SHP77 treated with DMSO at 0.1 percent for 48 hours (cell line): ENCODE measurements at regions not wholly inside any gene's neighbourhood (a gene's known extent, or its start where the extent isn't known, plus 50 kb on each side); places are given as distances from the start of the nearest gene placed in this dataset.

Experiments
- DNase-seq: peaks from one replicate; lab custom pipeline; 2025; lab: John Stamatoyannopoulos, UW

DNA sequence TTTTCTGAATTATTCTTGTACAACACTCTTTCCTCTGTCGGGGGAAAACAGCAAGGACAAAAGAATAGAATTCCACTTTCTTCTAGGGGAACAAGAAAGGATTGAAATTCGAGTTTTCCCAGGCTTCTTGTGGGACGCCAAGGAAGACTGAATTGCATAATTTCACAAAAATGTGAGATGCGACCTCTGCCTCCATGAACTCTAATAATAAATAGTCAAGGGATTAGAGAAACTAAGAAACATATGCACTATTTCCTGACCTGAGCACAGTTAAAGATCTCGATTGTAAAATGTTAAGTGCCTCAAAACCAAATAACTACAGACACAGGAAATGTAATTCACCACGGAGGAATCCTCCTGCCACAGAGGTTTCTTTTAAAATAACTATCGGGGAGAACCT is 117.3 kb upstream of the MARK1 start:
- DNase-seq = no peak

DNA sequence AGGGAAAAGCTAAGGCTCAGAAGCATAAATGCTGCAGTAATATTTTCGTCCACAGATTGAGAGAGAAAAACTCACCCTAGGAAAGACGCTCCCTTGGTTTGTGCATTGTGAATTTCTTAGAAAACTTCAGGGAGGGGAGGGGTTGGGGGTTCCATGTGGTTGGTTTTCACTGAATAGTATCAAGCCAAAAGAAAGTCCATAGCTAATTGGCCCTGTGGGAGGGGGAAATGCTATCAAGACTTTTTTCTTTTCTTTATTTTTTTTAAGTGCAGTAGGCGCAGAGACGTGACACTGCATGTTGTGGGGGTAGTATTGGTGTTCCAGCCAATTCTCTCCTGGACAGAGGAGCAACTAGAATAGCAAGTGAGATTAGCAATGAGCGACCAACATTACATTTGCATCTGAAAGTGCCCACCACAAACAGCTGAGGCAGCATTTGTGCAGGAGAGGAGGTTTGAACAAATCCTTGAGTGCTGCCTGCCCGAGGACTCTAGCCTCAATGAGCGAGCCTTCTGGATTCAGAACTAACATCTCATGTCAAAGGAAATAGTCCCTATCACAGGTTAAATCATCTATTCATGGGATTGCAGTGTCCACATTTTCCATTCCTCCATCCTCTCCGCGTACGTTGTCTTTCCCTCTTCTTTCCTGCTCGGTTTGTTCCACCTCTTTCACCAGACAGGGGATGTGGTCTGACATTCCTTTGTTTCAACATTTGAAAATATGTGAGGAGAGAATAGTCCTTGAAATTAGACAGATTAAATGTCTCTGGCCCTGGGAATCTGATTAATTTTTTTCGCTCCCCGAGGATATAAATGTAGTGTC is 118.0 kb upstream of the MARK1 start:
- no peak for DNase-seq

DNA sequence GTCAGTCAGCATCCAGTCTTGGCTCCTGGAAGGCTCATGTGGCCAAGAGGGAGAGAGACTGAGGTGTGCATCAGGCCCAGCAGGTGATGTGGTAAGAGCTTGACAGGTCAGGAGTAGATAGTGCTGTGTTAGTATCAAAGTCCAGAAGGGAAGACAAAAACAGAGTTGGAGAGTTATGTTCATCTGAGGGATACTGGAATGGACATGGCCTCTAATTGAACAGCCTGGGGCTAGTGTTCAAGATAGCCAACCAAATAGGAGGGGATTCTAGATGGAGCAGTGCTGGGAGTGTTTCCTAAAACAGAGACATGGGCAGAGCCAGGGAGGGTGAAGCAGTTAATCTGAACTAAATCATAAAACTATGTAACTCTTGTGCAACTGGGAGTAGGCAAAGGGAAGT is 120.7 kb upstream of the MARK1 start:
- DNase-seq = no peak

DNA sequence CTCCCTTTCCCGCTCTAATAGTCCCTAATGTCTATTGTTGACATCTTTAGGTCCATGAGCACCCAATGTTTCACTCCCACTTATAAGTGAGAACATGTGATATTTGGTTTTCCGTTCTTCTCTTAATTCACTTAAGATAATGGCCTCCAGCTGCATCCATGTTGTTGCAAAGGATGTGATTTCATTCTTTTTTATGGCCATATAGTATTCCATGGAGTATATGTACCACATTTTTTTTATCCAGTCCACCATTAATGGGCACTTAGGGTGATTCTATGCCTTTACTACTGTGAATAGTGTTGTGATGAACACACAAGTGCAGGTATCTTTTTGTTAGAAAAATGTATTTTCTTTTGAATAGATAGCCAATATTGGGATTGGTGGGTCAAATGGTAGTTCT is 126.0 kb upstream of the RAB3GAP2 start:
- DNase-seq = no peak

DNA sequence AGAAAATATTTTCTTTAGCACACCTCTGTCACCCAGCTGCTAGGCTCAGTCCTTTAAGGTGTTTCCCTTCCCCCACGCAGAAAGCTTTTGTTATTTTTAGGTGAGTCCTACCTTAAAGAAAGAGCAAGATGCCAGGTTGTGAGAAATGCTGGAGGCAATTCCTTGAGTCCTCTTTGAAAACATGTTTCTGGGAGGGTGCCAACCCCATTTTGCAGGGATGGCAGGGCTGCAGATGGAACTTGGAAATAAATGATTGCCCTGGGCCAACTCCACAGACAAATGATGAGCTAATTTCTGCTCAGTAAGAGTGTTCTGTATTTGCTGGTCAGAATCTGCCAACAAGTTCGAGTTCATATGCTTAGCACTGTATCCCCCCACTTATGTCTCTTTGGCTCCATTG is 119.2 kb upstream of the RAB3GAP2 start:
- DNase-seq = no peak

DNA sequence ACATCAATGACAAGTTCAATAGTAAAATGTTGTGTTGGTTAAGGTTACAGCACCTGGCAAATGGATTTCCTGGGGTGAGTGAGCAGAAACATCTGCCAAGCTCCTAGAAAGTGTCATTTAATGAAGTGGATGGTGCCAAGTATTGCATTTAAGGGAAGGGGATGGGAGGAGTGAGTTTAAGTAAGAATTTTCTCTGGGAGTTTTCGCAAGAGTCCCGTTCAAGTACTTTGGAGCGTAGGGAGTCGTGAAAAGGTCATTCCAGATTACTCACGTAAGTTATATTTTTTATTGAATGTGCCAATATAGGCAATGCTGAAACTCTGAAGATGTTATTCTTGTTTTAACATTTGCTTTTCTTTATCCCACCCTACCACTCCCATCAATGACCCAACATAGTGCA is 117.4 kb upstream of the RAB3GAP2 start:
- DNase-seq = no peak

DNA sequence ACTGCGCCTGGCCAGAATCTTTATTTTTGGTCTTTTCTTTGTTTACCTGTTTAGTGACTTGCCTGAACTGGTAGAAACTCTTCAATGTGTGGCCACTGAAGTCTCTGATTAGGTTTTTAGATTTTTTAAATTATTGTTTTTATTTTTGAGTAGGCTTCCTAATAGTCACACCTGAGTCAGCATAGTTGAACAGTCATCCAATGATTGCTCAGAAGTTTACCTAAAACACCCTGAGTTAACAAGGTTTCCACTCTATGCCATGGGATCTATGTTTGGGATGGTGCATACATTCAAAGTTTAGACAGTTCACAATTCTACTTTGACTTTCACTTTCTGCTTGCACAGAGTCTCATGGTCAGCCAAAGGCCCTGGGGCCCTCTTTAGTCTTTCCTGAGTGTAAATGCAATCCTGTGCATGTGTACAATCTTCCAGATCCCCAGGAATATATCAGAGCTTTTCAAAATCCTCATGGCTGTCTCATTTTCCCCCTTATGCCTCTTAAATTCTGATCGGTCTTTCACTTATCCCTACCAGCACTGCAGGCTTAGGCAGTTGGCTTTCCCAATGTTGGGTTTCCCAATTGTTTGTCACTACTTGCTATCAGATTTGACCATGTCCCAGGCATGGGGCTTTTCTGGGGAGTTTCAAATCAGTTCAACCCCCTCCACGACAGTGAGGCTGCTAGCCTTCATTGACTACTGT is 114.4 kb upstream of the RAB3GAP2 start:
- DNase-seq = no peak

DNA sequence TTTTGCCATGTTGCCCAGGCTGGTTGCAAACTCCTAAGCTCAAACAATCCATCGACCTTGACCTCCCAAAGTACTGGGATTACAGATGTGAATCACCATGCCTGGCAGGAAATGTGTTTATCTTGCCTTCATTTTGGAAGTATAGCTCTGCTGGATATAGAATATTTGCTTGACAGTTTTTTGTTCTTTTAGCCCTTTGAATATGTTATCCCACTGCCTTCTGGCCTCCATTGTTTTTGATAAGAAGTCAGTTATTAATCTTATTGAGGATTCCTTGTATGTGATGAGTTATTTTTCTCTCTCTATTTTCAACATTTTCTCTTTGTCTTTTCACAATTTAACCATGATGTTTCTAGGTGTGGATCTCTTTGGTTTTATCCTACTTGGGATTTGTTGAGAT is 112.9 kb upstream of the RAB3GAP2 start:
- DNase-seq = no peak

DNA sequence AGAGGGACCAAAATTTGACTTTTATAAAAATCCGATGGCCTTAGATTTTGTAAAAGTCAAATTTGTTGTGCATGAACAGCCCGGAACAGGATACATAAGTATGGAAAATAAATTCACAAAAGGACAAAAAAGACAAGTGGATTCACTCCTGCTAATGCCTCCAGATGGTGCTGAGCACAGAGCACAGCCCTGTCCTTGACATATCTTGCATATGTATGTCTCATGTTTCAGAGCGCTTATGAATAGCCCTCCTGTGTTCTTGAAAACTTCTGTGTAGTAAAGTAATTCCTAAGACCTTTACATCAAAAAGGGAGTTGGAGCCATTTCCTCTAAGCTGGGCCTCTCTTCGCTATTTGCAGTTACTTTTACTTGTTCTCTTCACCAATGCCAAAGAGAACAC is 110.7 kb upstream of the RAB3GAP2 start:
- DNase-seq = no peak

DNA sequence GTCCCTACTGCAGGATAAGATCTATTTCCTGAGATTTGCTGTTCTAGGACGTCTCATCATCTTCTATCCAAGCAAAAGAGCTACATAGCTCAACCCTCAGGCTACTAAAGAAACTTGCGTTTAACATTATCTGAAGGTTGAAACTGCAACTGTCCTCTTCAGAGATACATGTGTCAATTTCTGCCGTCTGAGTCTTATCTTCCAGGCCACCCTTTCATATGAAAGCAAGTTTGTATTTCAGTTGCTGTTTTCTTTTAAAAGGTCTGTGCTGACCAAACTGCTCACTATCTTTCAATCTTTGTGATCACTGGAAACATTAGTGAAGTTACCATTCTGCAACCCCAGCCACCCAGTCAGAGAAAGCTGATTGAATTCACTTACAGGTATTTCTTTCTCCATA is 108.6 kb upstream of the RAB3GAP2 start:
- DNase-seq = no peak

DNA sequence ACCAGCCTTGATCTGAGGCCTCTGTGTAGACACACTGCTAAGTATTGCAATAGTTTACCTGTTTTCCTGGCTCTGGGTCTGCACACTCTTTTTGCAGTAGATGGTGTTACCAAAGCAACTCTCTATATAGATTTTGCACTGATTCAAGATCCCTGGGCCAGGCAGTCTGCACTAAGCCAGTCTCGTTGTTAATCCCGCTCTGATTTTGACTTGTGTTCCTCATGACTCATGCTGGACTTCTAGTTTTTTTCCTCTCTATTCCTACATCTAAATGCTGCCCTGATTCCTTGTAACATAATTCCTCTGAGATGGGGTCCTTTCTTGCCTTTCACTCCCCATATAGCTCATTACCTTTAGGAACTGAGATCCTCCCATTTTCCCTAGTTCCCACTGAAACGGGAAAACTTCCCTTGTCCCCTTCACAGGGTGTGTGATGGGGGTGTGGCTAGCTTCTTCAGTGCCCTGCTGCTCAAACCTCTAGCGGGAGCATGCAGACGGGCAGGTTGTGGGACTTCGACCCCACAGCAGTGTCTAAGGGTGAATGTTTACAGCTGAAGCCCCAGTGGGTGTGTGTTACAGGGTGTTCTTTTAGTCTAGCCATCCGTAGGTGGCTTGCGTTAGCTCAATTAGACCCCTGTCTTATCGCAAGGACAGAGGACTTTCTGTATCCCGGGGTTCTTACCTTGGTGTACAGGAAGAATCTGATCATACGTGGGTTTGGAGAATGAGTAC is 106.5 kb upstream of the RAB3GAP2 start:
- no peak for DNase-seq

DNA sequence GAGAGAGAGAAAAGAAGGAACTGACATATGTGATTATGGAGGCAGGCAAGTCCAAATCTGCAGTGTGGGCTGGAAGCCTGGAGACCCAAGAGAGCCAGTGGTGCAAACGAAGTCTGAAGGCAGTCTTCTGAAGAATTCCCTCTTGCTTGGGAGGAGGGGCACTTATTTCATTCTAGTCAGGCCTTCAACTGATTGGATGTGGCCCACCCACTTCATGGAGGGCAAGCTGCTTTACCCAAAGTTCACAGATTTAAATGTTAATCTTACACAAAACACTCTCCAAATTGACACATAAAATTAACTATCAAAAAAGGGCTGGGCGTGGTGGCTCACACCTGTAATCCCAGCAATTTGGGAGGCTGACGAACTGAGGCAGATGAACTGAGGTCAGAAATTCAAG is 103.5 kb upstream of the RAB3GAP2 start:
- no peak for DNase-seq

DNA sequence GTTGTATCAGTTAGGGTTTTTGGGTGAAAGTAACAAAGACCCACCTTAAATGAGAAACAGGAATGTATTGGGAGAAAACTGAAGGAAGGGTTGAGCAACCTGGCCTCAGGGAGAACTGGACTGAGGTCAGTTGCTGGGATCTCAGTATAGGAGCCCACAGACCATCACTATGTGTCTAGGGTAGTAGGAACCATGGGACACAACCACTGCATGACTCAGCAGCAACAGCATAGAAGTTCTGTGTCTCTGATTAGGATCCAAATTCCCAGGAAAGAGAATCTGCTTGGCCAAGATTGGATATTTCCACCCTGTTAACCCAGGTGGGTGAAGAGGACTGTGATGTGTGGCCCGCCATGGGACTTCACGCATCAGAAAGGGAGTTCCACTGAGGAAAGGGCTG is 102.2 kb upstream of the RAB3GAP2 start:
- no peak for DNase-seq

DNA sequence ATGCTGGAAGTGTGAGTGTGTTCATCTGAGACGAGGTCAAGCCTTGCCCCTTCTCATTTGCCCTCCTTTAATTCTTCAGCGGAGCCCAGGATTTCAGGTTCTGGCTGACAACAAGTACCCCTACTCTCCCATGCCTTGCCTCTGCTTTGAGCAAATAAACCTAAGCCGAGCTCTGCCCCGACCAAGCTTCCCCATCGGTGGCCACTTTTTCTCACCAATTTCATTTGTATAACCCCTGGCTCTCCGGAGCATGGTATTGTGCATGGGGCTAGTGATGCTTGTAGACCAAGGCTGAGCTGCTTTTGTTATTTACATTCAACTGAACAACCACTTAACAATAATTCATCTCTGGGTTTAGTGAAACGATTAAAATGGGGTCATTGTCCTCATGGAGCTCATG is 100.2 kb upstream of the RAB3GAP2 start:
- DNase-seq = no peak

DNA sequence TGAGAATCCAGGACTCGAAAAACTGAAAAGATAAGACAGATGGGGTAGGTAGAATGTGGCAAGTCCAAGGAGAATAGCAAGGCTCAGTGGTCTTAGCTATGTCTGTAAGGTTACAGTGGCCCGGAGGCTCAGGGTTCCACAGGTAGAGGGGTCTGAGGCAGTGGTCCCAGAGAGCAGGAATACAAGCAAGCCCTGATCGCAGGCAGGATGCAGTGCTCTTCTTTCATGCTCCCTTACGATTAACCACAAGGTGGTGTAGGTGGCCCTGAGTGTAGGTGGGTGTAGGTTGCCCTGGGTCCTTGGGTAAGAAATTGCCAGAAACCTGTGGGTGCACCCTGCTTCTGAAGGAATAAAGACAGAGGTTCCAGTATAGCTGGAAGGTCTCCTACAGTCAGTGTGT is 99.1 kb upstream of the RAB3GAP2 start:
- DNase-seq = peak; percentile 18

DNA sequence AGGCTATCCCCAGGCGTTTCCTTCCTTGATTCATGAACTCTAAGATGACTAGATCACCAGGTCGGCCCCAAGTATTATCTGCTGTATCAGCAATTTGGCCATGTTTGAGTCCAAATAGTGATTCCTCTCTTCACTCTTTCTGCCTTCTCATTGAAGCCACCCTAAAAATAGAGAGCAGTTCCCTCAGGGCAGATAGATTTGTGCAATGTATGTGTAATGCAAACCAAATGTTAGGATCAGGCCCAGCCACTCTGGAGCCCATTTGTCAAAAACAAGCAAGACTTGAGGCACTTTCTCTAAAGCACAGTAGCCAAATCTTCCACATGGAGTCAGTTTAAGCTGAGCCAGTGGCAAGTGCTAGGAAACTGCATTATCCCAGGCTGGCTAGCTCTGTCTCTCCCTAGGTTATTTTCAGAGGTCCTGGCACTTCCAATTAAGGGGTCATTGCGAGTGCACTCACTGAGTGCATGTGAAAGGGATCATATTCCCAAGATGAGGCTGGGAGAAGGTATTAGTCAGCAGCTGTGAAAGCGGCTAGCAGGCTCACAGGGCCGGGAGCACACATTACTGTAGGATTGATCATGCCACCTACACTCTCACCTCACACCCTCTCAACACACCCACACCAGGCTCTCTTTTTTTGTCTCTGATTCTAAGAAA is 97.9 kb upstream of the RAB3GAP2 start:
- DNase-seq = no peak

DNA sequence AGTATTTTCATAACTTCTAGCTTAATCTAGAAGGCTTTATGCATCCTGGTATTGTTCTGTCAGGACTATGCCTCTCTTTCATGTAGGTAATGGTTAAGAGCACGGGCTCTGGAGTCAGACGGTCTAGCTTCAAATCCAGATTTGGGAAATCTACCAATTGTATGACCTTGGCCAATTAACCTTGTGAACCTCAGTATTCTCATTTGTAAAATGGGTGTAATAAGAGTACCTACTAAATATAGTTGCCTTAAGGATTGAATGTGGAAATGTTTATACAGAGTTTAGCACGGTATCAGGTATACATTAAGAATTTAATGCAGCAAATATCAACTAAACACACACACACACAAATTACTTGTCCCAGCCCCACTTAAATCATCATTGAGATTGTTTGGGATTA is 97.3 kb upstream of the RAB3GAP2 start:
- no peak for DNase-seq

DNA sequence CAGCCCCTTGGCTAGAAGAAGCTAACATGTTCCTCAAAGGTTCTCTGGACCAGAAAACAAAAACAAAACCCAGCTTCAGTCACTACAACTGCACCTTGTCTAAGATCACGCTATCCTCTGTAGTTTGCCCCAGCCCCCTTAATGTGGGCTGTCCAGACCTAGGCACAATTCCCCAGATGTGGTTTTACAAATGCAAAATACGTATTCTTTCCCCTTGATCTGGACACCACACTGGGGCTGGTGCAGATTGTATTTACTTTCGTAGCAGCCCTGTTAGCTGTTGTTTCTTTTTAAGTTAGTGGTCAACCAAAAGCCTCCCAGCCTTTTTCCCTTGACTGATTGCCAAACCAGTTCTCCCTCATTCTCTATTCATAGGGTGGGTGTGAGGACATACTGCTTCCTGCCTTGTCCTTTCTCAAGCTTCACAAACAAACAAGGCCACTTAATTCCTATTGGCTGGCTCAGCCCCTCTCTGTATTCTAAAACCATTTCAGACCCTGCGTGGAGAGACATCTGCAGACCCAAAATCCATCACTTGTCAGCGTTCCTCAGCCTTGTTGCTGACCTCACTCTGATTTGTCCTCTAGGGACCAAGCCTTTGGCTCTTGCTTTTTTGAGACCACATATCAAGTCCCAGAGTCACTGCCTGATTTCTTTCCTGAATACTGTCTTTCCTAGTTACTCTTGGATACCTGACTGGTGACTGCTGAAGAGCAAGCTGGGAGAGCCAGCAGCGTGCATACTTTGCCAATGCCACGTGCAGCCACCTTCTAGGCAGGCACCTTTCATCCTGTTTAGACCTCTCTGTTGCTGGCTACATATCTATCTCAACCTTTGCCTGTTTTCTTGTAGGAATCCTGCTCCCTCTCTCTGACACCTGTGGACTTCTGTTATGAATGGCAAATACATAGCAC is 96.4 kb upstream of the RAB3GAP2 start:
- DNase-seq = no peak

DNA sequence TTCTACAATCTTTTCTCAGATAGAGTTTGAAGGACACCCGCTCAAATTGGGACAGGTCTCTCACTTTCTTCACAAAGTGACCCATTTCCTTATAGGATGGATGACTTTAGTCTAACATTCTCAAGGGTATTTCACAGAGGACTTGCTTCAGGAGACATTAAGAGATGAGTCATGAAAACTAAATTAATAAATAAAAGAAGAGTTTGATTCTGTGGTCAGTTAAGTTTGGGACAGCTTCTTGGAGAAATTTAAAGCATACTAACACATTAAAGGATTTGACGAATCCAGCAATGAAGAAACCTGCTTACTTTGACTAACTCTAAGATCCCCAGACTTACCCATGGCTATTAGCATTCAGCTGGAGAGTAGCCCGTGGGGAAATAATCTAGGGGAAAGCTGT is 95.6 kb upstream of the RAB3GAP2 start:
- DNase-seq = no peak

DNA sequence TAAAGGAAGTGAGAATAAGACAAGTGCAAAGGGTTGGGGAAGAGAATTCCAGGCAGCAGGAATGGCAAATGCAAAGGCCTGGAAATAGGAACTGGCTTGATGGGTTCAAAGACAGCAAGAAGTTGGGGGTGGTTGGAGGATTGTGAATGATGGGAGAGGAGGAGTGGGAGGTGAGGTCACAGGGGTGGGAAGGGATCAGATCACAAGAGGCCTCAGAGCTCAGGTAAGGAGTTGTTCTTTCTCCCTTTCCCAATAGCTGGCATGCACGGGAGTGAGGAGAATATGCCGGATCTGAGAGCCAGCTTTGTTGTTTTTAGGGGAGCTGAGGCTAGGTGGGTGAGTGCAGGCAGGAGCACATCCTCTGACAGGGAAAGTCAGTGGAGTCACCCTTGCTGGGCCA is 94.0 kb upstream of the RAB3GAP2 start:
- no peak for DNase-seq

DNA sequence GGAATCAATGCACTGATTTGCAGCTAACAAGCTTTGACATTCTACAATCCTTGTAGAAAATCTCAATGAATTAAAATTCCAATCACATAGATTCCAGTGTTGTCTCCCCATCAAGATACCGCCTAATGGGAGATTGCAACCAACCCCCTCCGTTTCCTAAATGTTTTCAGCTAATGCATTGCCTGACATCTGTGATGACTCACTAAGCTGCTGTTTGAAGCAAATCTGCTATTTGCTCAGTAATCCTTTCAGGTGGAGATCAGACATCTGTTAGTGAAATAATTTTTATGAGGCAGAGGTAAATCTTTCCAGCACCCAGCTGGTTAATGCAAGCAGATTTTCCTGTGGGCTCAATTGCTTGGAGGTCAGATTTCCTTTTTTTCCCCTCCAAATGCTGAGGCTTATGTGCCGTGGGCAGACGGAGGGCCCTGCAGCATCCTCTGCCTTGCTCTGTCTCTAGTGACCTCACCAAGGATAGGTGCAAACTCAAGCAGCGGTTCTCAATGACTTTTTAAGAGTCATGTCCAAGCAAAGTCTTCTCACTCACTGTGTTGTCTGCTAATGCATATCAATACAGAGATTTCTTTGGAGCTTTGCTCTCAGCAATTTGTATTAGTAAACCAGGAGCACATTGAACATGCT is 91.1 kb upstream of the RAB3GAP2 start:
- no peak for DNase-seq
